Right lobe of liver (tissue), 4 donors: ENCODE measurements at regions not wholly inside any gene's neighbourhood (a gene's known extent, or its start where the extent isn't known, plus 50 kb on each side); places are given as distances from the start of the nearest gene placed in this dataset.

Source experiments
- POLR2A ChIP-seq: fragments of 450-650 bp; IDR thresholded peaks from one replicate; pipeline ENCODE4 v1.6.1; 2017; ENCODE audit warnings: antibody characterized with exemption, mild to moderate bottlenecking
- TF ChIP-seq, protein P1 (sequence below), 4 donors: fragments of 200-600 bp in 3 of 4; fragments of 450-650 bp in 1 of 4; IDR thresholded peaks; one replicate each; pipeline versions ENCODE4 v1.5.1 to v1.8.0; 2016 to 2022; ENCODE audit warnings: antibody characterized with exemption in 4 of 4, mild to moderate bottlenecking in 2 of 4
- donor health status: DM: no; HTN: no; CAD: no.
- donor health status: DM: no; HTN: no; CAD: no.
- donor health status: DM: no; HTN: yes; CAD: no.

- TF ChIP-seq, protein P1, sequence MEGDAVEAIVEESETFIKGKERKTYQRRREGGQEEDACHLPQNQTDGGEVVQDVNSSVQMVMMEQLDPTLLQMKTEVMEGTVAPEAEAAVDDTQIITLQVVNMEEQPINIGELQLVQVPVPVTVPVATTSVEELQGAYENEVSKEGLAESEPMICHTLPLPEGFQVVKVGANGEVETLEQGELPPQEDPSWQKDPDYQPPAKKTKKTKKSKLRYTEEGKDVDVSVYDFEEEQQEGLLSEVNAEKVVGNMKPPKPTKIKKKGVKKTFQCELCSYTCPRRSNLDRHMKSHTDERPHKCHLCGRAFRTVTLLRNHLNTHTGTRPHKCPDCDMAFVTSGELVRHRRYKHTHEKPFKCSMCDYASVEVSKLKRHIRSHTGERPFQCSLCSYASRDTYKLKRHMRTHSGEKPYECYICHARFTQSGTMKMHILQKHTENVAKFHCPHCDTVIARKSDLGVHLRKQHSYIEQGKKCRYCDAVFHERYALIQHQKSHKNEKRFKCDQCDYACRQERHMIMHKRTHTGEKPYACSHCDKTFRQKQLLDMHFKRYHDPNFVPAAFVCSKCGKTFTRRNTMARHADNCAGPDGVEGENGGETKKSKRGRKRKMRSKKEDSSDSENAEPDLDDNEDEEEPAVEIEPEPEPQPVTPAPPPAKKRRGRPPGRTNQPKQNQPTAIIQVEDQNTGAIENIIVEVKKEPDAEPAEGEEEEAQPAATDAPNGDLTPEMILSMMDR (IDR thresholded peaks at IDR 0.05): no peak
- no peak for TF ChIP-seq POLR2A
Observed at GRCh38 chr20:11551479-11551878, 366.2 kb upstream of the BTBD3 start.
